Epithelial cell of esophagus (primary cell): ENCODE measurements at regions not wholly inside any gene's neighbourhood (a gene's known extent, or its start where the extent isn't known, plus 50 kb on each side); places are given as distances from the start of the nearest gene placed in this dataset.

ENCODE experiments used
- DNase-seq: peaks from one replicate; pipeline ENCODE4 v3.0.0; 2010; ENCODE audit warnings: low read depth
- H3K4me3 ChIP-seq: 2 replicates; pipeline ENCODE4 v1.5.1; 2011; ENCODE audit warnings: mild to moderate bottlenecking, low read length, control low read depth
- CTCF ChIP-seq: IDR thresholded peaks from 2 replicates; pipeline ENCODE4 v1.5.1; 2011; ENCODE audit warnings: low read depth, mild to moderate bottlenecking, low read length, control low read depth, inconsistent platforms; ENCODE audit not compliant: insufficient read depth; ENCODE audit errors: missing control alignments

- no peak for DNase-seq
- H3K4me3 ChIP-seq = no peak overlapping the region
- TF ChIP-seq CTCF = no peak
Observed at GRCh38 chr2:147170932-147171331, 673.9 kb upstream of the ACVR2A start.

- H3K4me3 ChIP-seq = no peak overlapping the region
- DNase-seq = peak; percentile 16
- TF ChIP-seq CTCF = no peak
Observed at GRCh38 chr2:147165697-147166382, 679.0 kb upstream of the ACVR2A start.

- no peak for DNase-seq
- no peak for TF ChIP-seq CTCF
Observed at GRCh38 chr2:147164563-147164962, 680.3 kb upstream of the ACVR2A start.

GRCh38 chr2:147161746-147162145, 683.1 kb upstream of the ACVR2A start:
- peak; percentile 16 for DNase-seq
- no peak for TF ChIP-seq CTCF
- H3K4me3 ChIP-seq = no peak overlapping the region

More at GRCh38 chr2:147164563-147164962, 680.3 kb upstream of the ACVR2A start:
- no peak overlapping the region for H3K4me3 ChIP-seq

GRCh38 chr2:147156970-147157369, 687.9 kb upstream of the ACVR2A start:
- no peak for DNase-seq
- TF ChIP-seq CTCF = no peak
- H3K4me3 ChIP-seq = no peak overlapping the region

- TF ChIP-seq CTCF = no peak
- DNase-seq = no peak
- H3K4me3 ChIP-seq = no peak overlapping the region
Observed at GRCh38 chr2:147150241-147150635, 694.6 kb upstream of the ACVR2A start.
